NCI-H1930 (cell line): ENCODE measurements at regions not wholly inside any gene's neighbourhood (a gene's known extent, or its start where the extent isn't known, plus 50 kb on each side); places are given as distances from the start of the nearest gene placed in this dataset.

Experiments used
- DNase-seq, 2 experiments: peaks; one replicate each; lab custom pipeline; 2025; lab: John Stamatoyannopoulos, UW

GRCh38 chr9:90419221-90419851 is 223.3 kb downstream of the DIRAS2 start:
- DNase-seq: no peak

DNA sequence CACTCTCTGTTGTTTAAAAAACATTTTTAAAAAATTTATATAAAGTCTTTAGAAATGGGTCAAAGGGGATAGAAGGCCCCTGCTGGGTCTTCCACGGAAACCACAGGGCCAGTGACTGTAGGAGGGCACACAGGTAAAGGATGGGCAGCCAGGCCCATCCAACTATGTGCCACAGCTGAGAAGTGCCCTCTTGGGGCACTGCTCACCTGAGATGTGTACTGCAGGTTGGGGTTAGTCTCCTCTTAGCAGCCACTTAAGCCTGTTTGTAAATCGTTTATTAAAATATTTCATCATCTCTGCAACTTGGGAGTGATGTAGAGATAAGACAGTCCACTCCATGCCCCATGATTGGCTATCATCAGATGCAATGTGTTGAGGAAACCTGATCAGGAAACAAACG is 222.4 kb downstream of the DIRAS2 start:
- no peak for DNase-seq

- no peak for DNase-seq
These were observed 221.7 kb downstream of the DIRAS2 start for GRCh38 chr9:90420768-90421513.

DNA sequence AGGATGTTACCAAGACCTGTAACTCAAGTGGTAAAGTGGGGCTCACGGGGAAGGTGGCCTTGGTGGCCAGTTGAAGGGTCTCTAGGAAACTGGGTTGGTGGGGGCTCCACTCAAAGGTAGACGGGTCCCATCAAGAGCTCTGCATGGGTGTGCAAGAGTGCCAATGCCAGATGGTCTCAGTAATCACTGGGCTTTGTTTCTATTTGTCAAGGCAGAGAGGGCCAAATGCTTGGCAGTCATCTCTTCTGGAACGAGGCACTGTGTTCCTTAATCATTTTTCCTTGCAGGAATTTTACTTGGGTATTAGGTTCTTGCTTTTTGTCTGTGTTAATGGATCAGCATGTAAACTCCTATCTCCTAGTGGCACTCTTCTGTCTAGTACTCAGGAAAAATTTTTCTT is 220.8 kb downstream of the DIRAS2 start:
- DNase-seq: no peak

- no peak for DNase-seq
These were observed 218.9 kb downstream of the DIRAS2 start for GRCh38 chr9:90423661-90424193.

- no peak for DNase-seq
These were observed 214.1 kb downstream of the DIRAS2 start for GRCh38 chr9:90428517-90428916.

- no peak for DNase-seq
These were observed 209.7 kb downstream of the DIRAS2 start for GRCh38 chr9:90432951-90433350.

DNA sequence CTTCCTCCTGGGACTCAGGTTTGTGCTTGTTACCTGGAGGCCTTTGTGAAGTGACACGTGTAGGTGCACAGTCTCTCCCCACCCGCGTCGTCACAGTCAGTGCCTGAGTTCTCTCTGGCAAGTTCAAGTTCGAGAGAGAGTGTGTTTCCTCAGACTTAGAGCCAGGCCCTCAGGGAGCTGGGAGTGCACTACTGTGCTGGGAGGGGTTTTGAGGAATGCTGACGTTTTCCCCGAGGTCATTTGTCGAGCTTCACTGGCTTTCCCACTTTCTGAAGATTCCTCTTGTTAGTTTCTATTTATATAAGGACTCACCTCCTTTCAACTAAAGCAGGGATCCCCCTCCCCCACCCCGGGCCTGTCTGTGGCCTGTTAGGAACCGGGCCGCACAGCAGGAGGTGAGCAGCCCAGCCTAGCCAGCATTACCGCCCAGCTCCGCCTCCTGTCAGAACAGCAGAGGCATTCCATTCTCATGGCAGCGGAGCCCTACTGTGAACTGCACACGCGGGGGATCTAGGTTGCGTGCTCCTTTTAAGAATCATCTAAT is 209.2 kb downstream of the DIRAS2 start:
- DNase-seq: no peak

DNA sequence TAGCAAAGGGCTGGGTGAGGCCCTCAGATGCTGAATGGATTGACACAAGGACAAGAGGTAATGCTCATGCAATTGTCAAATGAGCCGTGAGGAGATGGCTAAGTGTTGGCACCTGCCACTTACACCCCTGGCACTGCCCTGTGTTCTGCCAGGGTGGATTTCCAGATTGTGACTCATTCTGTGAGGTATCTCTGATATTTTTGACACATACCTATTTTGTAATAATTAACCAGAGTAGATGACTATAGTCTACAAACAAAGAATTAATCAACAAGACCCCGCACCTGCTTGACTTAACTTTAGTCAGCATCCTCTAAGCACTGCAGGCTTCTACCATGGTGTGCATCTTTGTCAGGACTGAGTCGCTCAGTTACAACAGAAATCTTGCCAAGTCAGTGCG is 200.8 kb downstream of the DIRAS2 start:
- DNase-seq: no peak

GRCh38 chr9:90442723-90443122 is 199.9 kb downstream of the DIRAS2 start:
- DNase-seq: no peak

DNA sequence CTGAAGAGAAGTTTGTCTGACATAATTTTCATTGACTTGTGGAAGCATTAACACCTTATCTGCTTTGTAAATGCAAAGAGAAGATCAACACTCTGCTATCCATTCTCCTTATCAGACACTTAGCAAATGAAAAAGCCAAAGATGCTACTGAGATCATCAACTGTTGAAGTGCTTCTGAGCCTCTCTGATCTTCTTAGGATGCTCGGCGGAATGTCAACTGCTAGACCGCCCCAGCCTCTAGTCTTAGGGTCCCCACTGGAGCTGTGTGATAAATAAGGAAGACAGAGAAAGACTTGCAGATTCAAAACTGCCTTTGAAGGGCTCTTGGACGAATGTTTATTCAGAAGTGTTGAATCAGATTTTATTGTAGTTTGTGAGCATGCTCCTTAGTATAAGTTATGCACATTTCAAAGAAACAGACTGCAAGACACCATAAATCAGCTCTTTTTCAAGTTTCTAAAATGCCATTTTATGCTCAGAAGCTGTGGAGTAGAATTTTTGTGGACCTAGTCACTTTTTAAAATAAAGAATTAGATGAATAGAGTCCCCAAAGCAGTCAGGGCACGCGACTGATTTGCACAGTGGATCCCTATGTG is 197.9 kb downstream of the DIRAS2 start:
- DNase-seq: no peak

- DNase-seq: no peak
These were observed 197.2 kb downstream of the DIRAS2 start for GRCh38 chr9:90445391-90445790.

- no peak for DNase-seq
These were observed 196.2 kb downstream of the DIRAS2 start for GRCh38 chr9:90446200-90446948.

DNA sequence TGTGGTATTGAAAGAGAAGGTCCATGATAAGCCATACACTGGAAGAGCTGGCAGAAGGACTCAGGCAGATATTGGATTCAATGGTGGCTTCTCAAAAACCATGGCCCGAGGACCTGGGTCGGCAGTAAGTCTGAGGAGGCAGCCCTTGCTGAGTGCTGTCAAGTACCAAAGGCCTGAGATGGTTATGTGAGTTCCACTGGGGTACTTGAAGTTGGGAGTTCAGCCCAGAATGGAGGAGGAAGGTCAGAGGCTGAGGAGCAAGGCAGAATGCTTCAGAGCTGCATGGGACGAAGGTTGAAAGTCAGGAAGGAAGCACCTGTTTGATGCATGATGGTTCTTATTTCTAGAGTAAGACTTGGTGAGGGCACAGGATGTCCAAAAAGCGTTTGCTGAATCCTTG is 194.9 kb downstream of the DIRAS2 start:
- no peak for DNase-seq

DNA sequence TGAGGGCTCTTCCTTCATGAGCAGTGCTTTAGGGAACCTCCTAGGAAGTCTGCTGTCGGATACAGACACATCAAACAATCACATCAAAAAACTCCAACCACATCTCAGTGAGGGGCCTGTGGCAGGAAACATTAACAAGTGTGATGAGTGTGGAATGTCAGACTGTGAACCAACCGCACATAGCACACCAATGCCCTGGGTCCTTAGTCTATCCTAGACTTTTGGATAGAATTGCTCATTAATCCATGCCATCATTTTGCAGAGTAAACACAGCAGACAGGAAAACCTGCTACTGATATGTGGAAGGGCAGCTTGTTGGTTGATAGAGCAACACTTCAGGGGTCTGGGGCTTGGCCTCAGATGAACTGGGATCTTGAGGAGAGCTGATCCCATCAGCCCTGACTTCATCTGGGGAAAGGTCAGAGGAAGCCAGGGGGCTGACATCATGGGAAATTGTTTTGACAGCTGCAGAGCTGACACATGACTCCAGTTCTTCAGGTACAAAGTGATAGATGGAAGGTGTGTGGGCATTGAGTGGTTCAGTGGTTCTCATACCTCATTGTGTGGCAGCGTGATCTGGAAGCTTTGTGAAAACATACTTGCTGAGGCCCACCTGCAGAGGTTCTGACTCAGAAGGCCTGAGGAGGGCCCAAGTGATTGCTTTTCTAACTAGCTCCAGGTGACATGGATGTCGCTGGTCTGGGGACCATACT is 193.3 kb downstream of the DIRAS2 start:
- no peak for DNase-seq

GRCh38 chr9:90451804-90452203 is 190.8 kb downstream of the DIRAS2 start:
- no peak for DNase-seq

DNA sequence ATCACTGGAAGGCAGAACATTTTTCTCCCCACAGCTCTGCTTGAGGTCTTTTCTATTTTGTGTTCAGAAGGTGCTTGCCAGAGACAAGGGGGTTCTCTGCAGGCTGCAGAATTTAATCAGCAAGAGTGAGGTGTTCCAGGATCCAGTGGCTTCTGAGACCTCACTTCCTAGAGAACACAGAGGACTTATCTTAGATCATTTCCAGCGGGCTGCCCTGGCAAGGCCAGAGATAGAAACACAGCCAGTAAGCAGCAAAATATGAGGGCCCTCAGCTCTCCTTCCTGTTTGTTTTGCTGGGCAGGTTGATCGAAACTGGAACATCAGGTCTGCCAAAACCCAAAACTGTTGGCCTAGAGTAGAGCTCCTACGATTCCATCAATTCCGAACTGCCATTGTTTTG is 187.3 kb downstream of the DIRAS2 start:
- no peak for DNase-seq

DNA sequence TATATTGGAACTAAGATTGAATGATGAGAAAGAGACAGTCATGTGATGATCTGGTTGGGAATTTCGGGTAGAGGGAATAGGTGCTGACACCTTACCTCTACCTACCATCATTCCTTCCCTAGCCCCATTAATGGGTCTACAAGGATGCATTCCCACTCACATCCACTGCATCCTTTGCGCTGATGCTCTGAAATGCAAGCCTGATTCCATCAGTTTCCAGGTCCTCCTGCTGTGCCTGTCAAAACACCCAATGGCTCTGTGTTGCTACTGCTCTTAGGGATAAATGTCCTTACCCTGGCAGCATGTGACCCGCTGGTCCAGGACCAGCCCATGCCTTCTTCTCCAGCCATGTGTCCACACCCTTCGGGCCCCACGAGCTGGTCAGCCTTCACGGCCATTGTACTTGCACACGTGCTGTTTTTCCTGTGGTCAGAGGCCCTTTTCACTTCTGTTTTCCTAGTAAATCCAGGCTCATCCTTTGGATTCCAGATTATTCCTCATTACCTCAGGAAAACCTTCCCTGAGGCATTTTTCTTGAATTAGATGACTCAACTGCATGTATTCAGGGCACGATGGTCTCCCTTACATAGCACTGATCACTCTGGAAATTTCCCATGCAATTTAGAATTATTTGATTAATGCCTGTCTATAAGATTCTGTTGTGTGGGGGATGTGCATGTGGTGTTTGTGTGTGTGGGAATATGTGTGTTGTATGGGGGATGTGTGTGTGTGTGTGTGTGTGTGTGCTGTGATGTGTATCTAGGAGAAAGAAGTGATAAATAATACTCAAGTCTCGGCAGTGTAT is 185.0 kb downstream of the DIRAS2 start:
- DNase-seq: no peak

DNA sequence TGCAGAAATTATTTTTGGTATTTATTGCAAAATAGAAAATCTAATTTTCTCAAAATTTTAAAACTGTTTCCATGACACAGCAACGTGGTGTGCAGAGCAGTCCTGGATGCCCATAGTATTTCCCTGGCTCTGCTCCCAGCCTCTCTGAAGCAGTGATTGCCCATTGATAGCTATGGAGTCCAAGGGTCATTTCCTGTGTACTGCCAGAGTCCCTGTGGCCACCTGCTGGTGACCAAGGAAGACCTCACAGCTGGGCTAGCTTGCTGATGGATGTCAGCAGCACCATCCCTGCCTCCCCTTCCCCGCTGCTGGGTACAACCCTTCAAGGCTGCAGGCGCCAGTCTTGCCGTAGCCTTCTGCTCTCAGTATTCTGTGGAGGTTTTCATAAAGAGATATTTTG is 184.1 kb downstream of the DIRAS2 start:
- no peak for DNase-seq

GRCh38 chr9:90459321-90459720 is 183.3 kb downstream of the DIRAS2 start:
- DNase-seq: no peak

DNA sequence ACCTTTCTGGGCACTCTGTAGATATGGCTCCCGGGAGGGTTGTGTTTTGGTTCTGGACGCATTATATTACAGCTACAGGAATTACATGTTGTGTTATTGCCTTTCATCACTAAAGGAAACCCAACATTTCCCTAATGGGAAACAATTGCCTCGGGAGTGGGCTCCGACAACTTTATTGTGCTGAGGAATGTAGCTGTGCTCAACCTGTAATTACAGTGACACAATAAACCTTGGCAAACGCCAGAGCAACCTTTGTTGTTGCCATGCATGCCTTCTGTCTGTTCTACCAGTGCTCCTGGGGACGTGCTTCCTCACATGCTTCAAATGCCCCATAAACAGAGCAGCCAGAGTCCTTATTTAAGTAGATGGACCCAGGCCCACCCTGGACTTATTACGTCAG is 182.4 kb downstream of the DIRAS2 start:
- DNase-seq: no peak
